Activated CD8-positive, alpha-beta memory T cell treated with anti-CD3 and anti-CD28 coated beads, Interleukin-2, amount 50 U/mL, for 1 hour (primary cell): ENCODE measurements at regions not wholly inside any gene's neighbourhood (a gene's known extent, or its start where the extent isn't known, plus 50 kb on each side); places are given as distances from the start of the nearest gene placed in this dataset.

Source experiments
- DNase-seq: peaks from one replicate; pipeline ENCODE4 v3.0.0-alpha.2; 2020; ENCODE audit errors: extremely low read depth

DNA sequence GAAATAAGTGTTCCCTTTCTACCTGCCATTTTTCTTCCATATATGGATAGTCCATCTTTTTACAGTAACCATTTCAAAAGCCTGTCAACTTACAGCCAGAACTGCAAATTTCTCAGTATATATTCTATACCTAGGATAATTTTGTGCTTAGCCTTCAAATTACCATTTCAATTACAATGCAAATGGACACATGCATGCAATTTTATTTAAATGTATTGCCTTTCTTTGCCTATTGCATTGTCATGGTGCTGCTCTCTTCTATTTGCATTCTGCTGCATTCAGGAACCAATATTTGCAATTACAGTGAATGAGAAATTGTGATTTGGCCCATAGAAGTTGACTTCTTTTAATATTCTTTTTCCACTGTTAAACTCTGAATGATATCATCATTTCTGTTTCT, 1753.4 kb upstream of the TENM3 start:
- no peak for DNase-seq

DNA sequence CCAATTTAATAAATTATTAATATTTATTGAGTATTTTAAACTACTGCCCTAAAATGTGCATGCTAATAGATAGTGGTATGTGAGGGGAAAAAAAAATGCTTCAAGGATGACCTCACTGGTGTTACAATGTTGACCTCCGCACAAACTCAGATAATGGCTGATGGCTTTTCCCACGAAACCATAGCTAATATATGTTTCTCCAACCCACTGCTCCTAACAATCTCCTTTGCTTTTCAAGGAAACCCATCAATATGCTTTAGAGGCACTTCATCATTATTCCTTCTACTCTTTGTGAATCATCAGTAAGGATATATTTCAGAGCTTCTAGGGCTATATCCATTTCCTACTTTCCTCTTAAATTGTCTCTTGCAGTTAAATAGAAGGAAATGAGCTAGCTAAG, 1752.0 kb upstream of the TENM3 start:
- DNase-seq = no peak

GRCh38 chr4:180493299-180493698, 1749.9 kb upstream of the TENM3 start:
- no peak for DNase-seq

GRCh38 chr4:180500154-180500553, 1743.0 kb upstream of the TENM3 start:
- DNase-seq = no peak

GRCh38 chr4:180512801-180513475, 1730.3 kb upstream of the TENM3 start:
- no peak for DNase-seq

GRCh38 chr4:180518906-180519305, 1724.3 kb upstream of the TENM3 start:
- DNase-seq = no peak

DNA sequence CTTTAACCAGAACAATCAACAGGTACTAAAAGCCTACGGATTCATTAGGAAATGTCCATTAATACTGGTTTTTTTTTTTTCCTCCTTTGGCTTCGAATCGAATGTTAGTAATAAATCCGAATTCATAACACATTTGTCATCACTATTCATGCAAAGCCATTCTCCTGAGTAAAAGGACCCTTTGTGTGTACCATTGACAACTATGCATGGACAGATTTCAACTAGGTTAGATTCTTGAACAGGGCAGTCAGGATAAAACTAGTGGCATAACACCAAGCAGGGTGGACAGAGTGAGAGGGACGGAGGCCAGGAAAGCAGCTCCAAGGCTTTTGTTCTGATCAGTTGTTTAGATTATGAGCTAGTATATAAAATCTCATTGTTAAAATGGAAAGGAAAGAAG, 1722.0 kb upstream of the TENM3 start:
- DNase-seq = no peak

DNA sequence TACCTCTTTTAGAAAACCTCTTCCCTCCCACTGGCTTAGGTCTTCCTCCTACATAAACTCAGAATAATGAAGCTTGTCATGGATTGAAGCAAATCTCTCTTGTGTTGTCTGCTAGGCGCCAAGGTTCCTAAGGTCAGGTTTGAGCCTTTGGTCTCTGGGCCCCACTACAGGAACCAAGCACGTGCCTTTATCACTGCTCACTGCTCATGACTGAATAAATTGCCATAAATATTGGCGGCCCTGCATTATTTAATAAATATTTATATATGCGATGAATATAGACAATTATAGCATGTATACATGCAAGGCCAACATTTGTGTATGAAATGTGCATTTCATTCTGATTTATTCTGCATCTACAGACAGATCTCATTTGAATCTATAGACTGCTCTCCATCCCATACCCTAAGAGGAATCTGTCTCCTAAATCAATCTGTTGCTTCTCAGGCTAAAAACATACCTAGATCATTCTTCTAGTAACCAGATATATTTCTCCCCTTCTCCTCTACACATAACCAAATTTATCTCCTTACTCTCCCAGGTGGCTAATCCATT, 1717.6 kb upstream of the TENM3 start:
- DNase-seq = no peak

DNA sequence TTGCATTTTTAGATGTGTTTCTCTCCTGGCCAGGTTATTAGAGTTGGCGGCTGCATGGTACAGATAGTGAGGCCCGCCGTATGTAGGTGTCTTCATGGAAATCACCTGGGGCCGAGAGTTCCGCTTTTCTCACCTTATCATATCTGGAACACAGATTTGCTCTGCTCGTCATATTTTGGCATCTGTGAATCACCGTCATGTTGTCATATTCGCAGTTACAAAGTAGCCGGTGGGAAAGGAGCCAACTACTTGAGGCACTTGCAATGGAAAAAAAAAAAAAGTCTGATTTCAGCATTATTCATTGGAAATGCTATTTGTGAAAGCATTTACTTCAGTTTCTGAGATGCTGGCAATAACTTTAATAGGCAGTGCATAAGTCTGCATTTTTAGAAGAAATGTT, 1715.2 kb upstream of the TENM3 start:
- no peak for DNase-seq

DNA sequence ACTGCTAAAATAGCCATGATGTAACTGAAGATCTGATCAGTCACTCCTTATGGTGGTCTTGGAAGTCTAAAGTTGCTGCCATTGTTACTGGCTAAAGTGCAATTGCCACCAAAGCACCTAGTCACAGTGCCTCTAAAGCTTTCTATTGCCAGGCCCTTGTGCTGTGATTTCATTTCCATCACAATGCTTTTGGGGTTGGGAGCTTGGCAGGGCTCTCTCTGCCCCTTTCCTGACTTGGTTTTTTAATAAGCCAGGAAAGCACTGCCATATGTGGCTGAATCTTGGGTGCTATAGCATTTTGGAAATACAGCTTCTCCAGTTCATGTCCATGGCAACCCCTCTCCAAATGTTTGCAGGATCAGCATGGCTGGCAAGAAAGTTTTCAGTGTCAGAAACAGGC, 1712.4 kb upstream of the TENM3 start:
- no peak for DNase-seq

GRCh38 chr4:180532691-180533090, 1710.5 kb upstream of the TENM3 start:
- DNase-seq = no peak

GRCh38 chr4:180538384-180539057, 1704.7 kb upstream of the TENM3 start:
- DNase-seq = no peak

- no peak for DNase-seq
These were observed 1703.9 kb upstream of the TENM3 start for GRCh38 chr4:180539284-180539683.

DNA sequence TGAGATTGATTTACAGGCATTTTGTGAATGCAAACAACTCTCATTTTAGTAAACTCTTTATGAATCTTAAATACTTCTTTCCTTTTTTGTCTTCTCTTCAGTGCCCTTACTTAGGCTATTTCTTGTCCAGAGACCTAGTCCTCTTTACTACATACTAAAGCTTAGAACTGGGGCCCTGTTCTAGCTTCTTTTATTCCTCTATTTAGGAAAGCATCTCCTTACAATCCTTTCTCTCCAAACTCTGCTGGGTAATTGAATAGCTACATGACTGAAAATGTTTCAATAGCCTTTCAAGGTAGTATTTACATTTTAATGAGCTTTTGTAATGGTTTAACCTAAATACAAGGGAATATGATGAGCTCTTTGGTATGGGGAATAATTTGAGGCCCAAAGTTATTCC, 1701.5 kb upstream of the TENM3 start:
- no peak for DNase-seq

DNA sequence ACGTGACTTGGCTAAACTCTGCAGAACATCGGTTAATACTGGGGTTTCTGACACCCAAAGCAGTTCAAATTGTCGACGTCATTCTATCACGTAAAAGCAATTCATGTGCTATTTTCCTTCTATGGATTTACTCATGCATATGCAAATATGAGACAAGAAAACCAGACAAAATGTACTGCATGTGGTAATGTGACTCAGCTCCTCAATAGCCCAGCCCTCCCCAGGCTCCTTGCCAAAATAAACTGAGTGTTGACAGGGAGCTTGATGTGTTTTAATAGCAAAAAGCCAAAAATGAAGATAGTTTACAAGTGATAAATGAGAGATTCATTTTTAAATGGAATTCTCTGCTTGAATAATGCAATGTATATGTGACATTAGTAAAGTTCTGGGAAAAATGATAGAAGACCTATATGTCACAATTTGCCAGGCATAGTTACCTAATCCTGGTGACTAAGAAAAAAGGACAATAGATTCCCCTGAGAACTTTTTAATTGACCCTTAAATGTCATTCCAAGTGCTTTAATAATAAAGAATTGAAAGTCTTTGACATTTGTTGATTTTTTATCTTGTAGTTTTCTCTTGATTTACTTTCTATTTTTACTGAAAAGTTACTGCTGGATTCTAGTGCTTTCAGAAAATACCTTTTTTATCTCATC, 1700.6 kb upstream of the TENM3 start:
- DNase-seq = no peak

DNA sequence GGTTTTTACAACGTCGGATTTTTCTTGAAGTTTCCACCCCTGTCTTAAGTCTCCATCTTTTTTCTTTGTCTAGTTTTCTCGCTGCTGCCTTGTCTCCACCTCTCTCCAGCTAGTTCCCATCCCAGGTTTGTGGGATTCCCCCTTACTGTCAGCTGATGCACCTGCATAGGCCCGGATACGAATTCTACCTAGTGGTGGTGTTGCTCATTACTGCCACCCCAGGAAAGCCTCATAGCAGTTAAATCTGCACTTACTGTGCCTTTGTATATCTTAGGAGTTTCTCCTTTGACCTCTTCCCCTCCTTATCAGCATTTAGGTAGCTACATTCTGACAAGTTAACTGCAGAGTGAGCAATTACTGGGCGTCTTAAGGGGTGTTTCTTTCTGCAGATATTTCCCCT, 1693.1 kb upstream of the TENM3 start:
- DNase-seq = no peak

GRCh38 chr4:180557348-180557747, 1685.9 kb upstream of the TENM3 start:
- DNase-seq = no peak

- no peak for DNase-seq
These were observed 1685.3 kb upstream of the TENM3 start for GRCh38 chr4:180557950-180558349.

DNA sequence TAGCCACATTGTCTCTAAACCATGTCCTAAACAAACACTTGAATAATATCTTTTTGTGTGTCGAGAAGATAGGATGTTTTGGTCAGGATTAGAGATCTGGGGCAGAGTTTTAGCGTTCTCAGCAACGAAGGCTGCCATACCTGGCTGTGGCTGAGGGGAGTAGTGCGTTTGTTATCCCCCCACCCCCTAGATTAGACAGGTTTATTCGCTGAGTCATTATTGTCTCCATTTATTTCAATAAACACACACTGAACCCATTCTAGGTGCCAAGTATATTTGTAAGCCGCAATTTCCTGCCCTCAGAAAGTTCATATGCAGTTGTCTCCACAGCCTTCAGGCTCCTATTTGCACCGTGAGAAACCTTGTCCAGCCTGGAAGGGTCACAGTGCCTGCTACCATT, 1684.8 kb upstream of the TENM3 start:
- DNase-seq = no peak

DNA sequence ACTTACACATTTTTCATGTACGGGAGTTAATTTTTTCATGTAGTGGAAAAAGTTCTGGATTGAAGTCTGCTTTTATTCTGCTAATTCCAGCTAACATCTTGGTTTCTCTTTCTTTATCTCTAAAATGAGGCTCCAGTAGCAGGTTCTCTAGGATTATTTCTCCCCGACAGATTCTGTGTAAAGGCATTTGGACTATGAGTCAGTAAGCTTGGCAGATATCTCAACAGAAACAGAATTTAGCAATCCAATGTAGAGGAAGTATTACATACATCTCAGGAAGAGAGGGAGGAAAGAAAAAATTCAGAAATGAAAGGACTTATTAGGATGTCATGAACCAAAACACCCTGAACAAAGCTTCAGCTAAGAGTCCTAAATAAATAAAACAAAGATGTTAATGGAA, 1682.3 kb upstream of the TENM3 start:
- DNase-seq = no peak

DNA sequence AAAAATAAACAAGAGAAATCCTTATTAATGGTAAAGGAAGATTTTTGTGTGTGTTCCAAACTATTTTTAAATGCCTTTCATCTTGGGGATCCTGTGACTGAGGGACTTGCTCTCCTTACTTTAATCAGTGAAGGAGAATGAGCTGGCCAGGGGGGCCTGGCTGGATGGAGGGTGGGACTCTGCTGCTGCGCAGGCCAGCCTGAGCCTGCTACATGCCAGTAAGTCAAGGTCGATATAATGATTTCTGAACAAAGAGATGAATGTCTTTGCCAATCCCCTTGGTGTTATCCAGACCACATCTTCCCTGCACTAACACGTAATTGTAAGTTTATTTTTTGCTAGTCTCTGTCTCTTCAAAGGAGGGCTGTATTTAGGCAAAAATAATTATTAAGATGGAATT, 1679.2 kb upstream of the TENM3 start:
- DNase-seq = no peak

DNA sequence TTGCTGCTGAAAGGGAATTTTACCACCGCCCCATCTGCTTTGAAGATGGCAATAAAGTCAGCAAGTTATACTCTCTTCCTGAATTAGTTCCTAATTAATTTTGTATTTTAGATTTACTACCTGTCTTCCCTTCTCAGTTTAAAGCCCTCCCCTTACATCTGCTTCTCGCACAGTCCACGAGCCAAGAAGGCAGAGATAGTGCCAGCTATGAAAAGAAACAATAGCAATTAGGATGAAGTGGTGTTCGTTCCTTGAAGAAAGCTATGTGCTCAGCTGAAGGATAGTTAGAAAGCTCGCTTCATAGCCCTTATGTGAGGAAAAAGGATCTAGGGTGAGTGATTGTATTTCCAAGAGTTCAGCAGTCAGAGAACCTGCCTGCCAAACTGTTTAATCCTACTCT, 1678.8 kb upstream of the TENM3 start:
- DNase-seq = no peak

DNA sequence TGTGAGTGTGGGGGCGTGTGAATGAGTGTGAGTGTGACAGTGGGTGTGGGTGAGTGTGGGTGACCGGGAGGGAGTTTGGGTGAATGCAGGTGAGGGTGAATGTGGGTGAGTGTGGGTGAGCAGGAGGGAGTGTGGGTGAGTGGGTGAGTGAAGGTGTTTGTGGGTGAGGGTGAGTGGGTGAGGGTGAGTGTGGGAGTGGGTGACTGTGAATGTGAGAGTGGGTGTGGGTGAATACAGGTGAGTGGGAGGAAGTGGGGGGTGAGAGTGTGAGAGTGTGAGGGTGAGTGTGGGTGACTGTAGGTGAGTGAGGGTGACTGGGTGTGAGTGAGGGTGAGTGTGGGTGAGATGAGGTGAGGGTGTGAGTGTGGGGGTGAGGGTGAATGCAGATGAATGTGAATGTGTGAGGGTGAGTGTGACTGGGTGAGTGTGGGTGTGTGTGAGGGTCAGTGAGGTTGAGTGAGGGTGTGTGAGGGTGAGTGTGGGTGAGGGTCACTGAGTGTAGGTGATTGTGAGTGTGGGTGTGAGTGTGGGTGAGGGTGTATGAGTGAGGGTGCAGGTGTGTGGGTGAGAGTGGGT, 1677.3 kb upstream of the TENM3 start:
- no peak for DNase-seq
